ENCODE measurements at regions not wholly inside any gene's neighbourhood (a gene's known extent, or its start where the extent isn't known, plus 50 kb on each side); places are given as distances from the start of the nearest gene placed in this dataset.
A peak's percentile ranks its signal among the peaks of the same experiment; 100 is the strongest.
"Not testable (repeated sequence)": the region's sequence is repeated elsewhere in the genome, so short reads cannot be mapped to it uniquely, and the experiment has no call there.

GRCh38 chr14:105944632-105945610 lies 418.5 kb downstream of the TMEM121 start:
- DNase-seq (ENCODE audit: insufficient read length, low spot score) (no peak), FAIRE-seq (peak; percentile 96)
- no peak for TF ChIP-seq SPI1 (IDR thresholded peaks at IDR 0.05; ENCODE audit: low read depth, low read length)
- no peak for TF ChIP-seq POLR2A (IDR thresholded peaks at IDR 0.05; ENCODE audit: low read depth, low read length)
- no peak for TF ChIP-seq TAF1 (IDR thresholded peaks at IDR 0.05; ENCODE audit: low read depth, low read length)
- TF ChIP-seq POLR2AphosphoS5 (IDR thresholded peaks at IDR 0.05; ENCODE audit: low read depth, low read length), result no peak
- no peak for TF ChIP-seq PAX5 (IDR thresholded peaks at IDR 0.05; ENCODE audit: insufficient read depth, low read length, severe bottlenecking)
- TF ChIP-seq POU2F2 (IDR thresholded peaks at IDR 0.05; ENCODE audit: low read depth, low read length), result peak; percentile 54; the same call in 1 of the 2 replicates

GRCh38 chr14:105945896-105946295 lies 419.5 kb downstream of the TMEM121 start:
- TF ChIP-seq POU2F2 (IDR thresholded peaks at IDR 0.05; ENCODE audit: low read depth, low read length), result no peak
- no peak for TF ChIP-seq PAX5 (IDR thresholded peaks at IDR 0.05; ENCODE audit: insufficient read depth, low read length, severe bottlenecking)
- no peak for TF ChIP-seq POLR2A (IDR thresholded peaks at IDR 0.05; ENCODE audit: low read depth, low read length)
- DNase-seq (ENCODE audit: insufficient read length, low spot score) (no peak), FAIRE-seq (peak; percentile 85)

DNA sequence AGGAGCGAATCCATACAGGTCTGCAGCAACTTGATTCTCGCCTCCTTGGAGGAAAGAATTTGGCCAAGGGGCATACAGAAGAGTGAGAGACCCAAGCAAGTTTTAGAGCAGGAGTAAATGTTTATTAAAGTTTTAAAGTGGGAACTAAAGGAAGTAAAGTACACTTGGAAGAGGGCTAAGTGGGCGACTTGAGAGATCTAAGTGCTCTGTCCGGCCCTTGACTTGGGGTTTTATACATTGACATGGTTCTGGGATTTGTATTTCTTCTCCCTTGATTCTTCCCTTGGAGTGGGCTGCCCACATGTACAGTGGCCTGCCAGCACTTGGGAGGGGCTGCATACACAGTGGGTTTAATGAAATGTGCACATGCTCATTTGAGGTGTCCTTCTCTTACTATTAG lies 421.2 kb downstream of the TMEM121 start:
- TF ChIP-seq POLR2A (IDR thresholded peaks at IDR 0.05; ENCODE audit: low read depth, low read length) (no peak), PAX5 (IDR thresholded peaks at IDR 0.05; ENCODE audit: insufficient read depth, low read length, severe bottlenecking) (no peak), SPI1 (IDR thresholded peaks at IDR 0.05; ENCODE audit: low read depth, low read length) (no peak), TAF1 (IDR thresholded peaks at IDR 0.05; ENCODE audit: low read depth, low read length) (no peak), POLR2AphosphoS5 (IDR thresholded peaks at IDR 0.05; ENCODE audit: low read depth, low read length) (no peak), POU2F2 (IDR thresholded peaks at IDR 0.05; ENCODE audit: low read depth, low read length) (no peak)
- no peak for FAIRE-seq
- no peak for DNase-seq (ENCODE audit: insufficient read length, low spot score)

DNA sequence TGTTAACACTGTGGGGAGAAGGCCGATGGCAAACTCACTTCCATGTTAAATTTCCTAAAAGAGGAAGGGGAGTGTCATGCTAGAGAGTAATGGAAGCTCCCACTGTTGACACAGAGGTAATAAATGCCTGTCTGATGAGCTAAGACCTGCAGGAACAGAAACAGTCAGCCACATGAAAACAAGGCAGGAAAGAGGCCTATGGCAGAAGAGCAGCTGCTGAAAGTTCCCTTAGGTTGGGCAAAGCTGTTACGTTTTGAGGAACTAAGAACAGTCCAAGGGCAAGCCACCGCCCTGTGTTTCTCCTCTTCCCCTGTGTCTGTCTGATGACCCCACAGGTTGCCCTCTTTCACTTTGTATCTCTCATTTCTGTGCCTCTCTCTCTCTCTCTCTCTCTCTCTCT lies 422.6 kb downstream of the TMEM121 start:
- FAIRE-seq; DNase-seq (ENCODE audit: insufficient read length, low spot score): not testable (repeated sequence)

DNA sequence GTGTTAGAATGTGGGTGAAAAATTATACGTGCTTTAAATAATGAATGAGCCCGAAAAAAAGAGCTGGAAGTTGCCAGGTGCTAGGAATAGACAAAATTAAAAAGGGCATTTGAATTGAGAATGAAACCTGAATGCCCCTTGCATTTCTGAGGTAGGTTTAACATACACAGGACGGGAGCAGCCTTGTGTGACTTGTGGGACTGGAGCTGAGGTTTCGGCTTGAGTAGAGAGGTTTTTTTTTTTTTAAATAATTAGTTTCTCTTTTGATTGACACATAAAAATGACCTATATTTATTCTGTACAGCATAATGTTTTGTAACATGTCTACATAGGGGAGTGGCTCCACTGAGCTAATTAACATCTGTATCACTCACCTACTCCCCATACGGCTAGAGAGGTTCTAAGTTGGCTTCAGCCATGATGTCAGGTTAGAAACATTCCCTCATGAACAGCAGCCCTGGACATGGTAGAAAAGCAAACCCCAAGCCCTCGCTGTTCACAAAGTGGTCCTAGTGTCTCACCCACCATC lies 424.0 kb downstream of the TMEM121 start:
- TF ChIP-seq PAX5 (IDR thresholded peaks at IDR 0.05; ENCODE audit: insufficient read depth, low read length, severe bottlenecking), result peak; percentile 86
- FAIRE-seq; DNase-seq (ENCODE audit: insufficient read length, low spot score): not testable (repeated sequence)

DNA sequence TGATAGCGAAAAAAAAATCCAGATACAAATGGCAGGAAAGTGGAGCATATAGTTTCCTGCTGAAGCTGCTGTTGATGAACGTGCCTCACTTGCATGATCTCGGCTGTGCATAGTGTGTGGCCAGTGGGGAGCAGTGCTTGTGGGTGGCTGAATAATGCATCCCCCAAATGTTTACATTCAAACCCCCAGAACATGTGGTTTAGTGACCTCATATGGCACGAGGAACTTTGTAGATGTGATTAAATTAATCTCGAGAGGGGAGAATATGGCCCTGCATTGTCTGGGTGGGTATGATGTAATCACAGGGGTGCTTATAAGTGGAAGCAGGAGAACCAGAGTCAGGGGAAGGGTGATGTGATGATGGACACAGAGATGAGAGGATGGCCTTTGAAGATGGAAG lies 425.0 kb downstream of the TMEM121 start:
- FAIRE-seq (no peak), DNase-seq (ENCODE audit: insufficient read length, low spot score) (no peak)
- TF ChIP-seq PAX5 (IDR thresholded peaks at IDR 0.05; ENCODE audit: insufficient read depth, low read length, severe bottlenecking) (no peak), POLR2A (IDR thresholded peaks at IDR 0.05; ENCODE audit: low read depth, low read length) (no peak), POLR2AphosphoS5 (IDR thresholded peaks at IDR 0.05; ENCODE audit: low read depth, low read length) (no peak), SPI1 (IDR thresholded peaks at IDR 0.05; ENCODE audit: low read depth, low read length) (no peak), TAF1 (IDR thresholded peaks at IDR 0.05; ENCODE audit: low read depth, low read length) (no peak), POU2F2 (IDR thresholded peaks at IDR 0.05; ENCODE audit: low read depth, low read length) (no peak)

GRCh38 chr14:105952222-105952621 lies 425.8 kb downstream of the TMEM121 start:
- FAIRE-seq (no peak), DNase-seq (ENCODE audit: insufficient read length, low spot score) (no peak)
- TF ChIP-seq POLR2AphosphoS5 (IDR thresholded peaks at IDR 0.05; ENCODE audit: low read depth, low read length) (no peak), TAF1 (IDR thresholded peaks at IDR 0.05; ENCODE audit: low read depth, low read length) (no peak), PAX5 (IDR thresholded peaks at IDR 0.05; ENCODE audit: insufficient read depth, low read length, severe bottlenecking) (no peak), POU2F2 (IDR thresholded peaks at IDR 0.05; ENCODE audit: low read depth, low read length) (no peak), SPI1 (IDR thresholded peaks at IDR 0.05; ENCODE audit: low read depth, low read length) (no peak), POLR2A (IDR thresholded peaks at IDR 0.05; ENCODE audit: low read depth, low read length) (no peak)

DNA sequence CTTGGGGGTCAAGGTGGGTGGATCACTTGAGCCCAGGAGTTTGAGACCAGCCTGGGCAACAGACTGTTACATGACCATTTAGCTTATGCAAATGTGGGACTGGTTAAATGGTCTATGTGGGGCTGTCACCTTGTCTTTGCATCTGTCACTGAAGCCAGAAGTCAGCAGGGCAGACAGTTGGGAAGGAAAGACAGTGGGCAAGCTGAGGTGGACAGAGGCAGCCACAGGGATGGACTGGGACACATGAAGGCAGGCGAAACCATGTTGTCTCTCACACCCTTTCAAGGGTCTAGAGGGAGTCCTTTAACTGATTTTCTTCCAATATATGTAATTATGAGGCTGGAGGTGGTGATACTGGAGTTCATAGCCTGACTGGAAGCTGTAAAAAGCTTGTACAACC lies 426.4 kb downstream of the TMEM121 start:
- DNase-seq (ENCODE audit: insufficient read length, low spot score) (no peak), FAIRE-seq (no peak)
- TF ChIP-seq POLR2A (IDR thresholded peaks at IDR 0.05; ENCODE audit: low read depth, low read length), result no peak
- no peak for TF ChIP-seq POU2F2 (IDR thresholded peaks at IDR 0.05; ENCODE audit: low read depth, low read length)
- TF ChIP-seq PAX5 (IDR thresholded peaks at IDR 0.05; ENCODE audit: insufficient read depth, low read length, severe bottlenecking), result no peak
- no peak for TF ChIP-seq POLR2AphosphoS5 (IDR thresholded peaks at IDR 0.05; ENCODE audit: low read depth, low read length)
- no peak for TF ChIP-seq TAF1 (IDR thresholded peaks at IDR 0.05; ENCODE audit: low read depth, low read length)
- TF ChIP-seq SPI1 (IDR thresholded peaks at IDR 0.05; ENCODE audit: low read depth, low read length), result no peak

GRCh38 chr14:105961625-105962024 lies 435.2 kb downstream of the TMEM121 start:
- DNase-seq (ENCODE audit: insufficient read length, low spot score); FAIRE-seq: not testable (repeated sequence)

DNA sequence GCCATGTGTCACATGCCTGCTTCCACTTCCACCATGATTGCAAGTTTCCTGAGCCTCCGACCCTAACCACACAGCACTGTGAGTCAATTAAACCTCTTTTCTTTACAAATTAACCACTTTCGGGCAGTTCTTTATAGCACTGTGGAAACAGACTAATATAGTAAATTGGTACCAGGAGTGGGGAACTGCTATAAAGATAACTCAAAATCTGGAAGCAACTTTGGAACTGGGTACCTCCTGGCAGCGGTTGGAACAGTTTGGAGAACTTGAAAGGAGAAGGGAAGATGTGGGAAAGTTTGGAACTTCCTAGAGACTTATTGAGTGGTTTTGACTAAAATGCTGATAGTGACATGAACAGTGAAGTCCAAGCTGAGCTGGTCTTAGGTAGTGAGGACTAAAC lies 436.1 kb downstream of the TMEM121 start:
- FAIRE-seq, result no peak
- DNase-seq (ENCODE audit: insufficient read length, low spot score), result no peak
- TF ChIP-seq PAX5 (IDR thresholded peaks at IDR 0.05; ENCODE audit: insufficient read depth, low read length, severe bottlenecking), result no peak
- TF ChIP-seq SPI1 (IDR thresholded peaks at IDR 0.05; ENCODE audit: low read depth, low read length), result no peak
- no peak for TF ChIP-seq POLR2AphosphoS5 (IDR thresholded peaks at IDR 0.05; ENCODE audit: low read depth, low read length)
